CD4-positive, alpha-beta T cell treated with Interleukin-17A for 4 hours (primary cell): ENCODE measurements at regions not wholly inside any gene's neighbourhood (a gene's known extent, or its start where the extent isn't known, plus 50 kb on each side); places are given as distances from the start of the nearest gene placed in this dataset.
"Not testable (repeated sequence)": the region's sequence is repeated elsewhere in the genome, so short reads cannot be mapped to it uniquely, and the experiment has no call there.

ENCODE experiments used
- DNase-seq: peaks from one replicate; pipeline ENCODE4 v3.0.0-alpha.2; 2020; ENCODE audit warnings: mixed read lengths

DNA sequence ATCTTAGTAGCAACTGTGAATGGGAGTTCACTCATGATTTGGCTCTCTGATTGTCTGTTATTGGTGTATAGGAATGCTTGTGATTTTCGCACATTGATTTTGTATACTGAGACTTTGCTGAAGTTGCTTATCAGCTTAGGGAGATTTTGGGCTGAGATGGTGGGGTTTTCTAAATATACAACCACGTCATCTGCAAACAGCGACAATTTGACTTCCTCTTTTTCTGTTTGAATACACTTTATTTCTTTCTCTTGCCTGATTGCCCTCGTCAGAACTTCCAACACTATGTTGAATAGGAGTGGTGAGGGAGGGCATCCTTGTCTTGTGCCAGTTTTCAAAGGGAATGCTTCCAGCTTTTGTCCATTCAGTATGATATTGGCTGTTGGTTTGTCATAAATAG lies 1883.1 kb upstream of the TENM3 start:
- DNase-seq = not testable (repeated sequence)

DNA sequence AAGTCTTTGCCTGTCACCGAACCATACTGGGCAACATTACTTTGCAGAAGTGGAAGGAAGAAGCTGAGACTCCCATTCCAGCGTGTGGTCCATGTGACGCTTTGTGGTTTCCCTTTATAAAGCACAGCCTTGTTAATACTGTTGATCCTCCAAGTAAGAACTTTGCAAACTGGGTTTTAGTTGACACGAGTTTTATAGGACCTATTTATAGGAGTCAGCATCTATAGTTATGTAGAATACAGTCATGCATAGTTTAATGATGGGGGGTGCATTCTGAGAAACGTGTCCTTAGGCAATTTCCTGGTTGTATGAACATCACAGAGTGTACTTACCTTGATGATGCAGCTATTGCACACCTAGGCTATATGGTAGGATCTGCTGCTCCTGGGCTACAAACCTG lies 1879.4 kb upstream of the TENM3 start:
- no peak for DNase-seq

DNA sequence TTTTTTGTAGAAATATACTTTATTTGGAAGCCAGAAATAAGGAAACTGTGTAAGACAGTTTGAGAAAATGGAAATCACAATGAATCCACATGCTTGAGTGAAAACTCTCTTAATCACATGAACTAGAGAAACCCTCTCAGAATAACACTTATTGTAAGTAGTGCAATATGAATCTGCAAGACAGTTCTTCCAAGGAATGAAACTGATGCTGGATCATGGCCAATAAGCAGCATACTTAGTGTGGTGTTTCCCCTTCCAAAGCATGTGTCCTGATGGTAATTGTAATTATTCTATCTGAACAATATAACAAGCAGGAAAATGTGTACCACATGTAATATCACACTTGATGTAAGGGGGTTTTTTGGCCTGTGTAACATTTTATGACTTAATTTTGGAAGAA lies 1870.5 kb upstream of the TENM3 start:
- DNase-seq = no peak

DNA sequence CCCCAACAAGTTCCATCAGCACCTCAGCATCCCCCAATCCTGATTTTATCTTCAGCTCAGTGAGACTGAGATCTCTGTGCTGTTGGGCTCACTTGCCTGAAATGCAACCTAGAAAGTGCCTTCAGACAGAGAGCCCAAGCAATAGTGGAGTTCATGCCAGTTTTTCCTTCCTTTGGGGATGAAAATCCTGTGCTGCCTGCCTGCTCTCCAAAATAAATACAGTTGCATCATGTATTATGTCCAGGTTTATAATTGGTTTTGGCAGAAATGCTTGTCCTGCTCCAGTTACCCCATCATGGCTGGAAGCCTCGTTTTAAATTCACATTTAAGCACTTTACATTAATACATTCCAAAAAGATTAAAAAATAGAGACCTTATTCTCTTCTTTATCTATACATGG lies 1865.5 kb upstream of the TENM3 start:
- no peak for DNase-seq

DNA sequence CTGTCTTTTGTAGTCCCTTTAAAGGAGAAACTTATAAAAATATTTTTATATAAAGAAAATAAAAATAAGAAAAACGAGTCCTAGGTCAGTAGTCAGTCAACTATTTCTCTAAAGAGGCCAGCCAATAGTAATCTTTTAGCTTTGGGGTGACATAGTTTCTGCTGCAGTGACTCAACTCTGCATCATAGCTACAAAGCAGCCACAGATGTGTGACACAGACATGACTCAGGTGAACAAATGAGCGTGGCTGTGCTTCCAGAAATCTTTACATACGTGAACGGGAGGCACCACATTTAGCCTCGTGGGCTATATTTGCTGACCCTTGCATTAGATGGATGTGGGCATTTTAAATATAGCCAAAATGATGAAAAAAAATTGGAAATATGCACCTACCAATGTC lies 1862.5 kb upstream of the TENM3 start:
- no peak for DNase-seq

DNA sequence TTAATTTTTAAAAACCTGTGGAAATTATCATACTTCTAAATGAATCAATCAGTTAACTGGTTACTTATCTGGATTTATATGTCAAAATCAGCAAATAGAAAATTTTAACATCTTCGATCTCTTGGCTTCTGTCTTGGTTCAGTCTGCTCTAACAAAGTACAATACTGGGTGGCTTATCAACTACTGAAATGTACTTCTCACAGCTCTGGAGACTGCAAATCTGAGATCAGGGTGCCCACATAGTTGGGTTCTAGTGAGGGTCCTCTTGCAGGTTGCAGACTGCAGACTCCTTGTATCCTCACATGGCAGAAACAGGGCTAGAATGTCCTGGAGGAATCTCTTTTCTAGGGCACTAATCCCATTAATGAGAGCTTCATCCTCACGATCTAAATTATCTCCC lies 1851.6 kb upstream of the TENM3 start:
- no peak for DNase-seq

DNA sequence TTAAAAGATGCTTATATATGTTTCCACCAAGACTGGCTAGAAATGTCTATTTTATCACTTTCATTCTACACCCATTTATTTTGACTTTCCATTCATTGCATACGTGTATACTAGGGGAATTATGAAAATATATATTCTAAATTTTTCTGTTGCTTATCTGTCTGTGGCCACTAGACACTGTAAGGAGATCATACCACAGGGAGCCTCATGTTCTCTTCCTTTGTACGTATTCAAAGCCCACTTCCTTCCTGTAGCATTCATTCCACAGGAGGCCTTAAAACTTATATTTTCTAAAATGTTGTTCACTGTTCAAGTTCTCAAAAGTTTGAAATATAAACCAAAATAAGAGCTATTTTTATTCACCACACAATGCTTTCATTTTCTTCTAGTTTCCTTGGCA lies 1848.9 kb upstream of the TENM3 start:
- DNase-seq = no peak

DNA sequence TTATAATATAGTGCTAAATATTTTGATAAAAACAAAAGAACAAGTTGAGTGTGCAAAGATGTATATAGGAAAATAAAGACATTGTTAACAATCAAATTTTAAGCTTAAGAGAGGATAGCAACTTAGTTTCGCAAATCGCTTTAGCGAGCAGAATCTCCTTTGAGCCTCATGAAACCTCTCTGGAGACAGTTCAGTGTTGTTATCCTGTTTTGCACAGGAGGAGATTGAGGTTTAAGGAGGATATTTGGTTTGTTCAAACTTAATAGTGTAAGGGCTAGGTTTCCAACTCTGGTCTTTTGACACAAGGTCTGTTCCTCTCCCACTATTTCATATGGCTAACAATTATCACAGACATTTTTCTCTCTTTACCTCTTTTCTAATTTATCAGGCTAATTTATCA lies 1848.5 kb upstream of the TENM3 start:
- DNase-seq = no peak

DNA sequence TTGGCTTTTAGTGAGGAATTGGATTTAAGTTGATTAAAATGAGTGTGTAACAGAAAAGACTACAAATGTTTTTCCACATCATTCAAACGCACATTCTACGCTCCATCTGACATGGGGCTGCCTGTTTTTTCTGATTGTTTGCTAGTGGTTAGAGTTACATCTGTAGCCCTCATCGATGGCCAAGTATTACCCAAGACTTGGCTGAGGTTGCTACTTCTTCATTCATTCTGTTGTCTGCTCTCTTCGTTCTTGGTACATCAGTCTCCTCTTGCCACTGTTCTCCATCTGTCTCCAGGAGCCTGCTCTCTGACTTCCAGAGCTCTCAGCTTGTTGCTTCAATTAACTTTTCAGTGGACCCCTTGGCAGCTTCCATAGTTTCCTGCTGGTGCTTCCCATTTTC lies 1844.6 kb upstream of the TENM3 start:
- no peak for DNase-seq

DNA sequence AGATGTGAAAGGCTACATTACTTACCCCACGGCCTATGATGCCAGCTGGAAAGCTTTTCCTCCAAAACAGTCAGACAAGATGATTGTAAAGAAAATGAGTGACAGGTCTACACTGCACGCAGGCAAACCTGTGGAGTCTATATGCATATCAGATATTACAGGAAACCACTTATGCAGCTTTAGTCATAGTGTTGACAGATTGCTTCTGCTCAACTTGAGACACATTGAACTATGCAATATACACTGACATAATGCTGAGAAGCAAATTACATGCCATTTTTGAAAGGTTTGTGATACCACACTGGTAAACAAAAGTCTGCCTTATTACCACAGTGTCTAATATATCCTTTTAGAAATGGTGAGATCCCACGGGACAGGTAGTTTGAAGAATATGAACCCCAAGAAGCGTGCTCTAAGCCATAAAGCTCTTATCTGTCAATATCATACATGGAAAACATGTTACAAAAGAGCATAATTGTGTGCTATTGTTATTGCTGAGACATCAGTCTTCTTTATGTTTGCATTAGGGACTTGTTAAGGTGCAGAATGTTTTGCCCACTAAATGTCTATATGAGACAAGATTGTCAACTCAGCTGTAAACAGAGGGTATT lies 1835.8 kb upstream of the TENM3 start:
- no peak for DNase-seq

DNA sequence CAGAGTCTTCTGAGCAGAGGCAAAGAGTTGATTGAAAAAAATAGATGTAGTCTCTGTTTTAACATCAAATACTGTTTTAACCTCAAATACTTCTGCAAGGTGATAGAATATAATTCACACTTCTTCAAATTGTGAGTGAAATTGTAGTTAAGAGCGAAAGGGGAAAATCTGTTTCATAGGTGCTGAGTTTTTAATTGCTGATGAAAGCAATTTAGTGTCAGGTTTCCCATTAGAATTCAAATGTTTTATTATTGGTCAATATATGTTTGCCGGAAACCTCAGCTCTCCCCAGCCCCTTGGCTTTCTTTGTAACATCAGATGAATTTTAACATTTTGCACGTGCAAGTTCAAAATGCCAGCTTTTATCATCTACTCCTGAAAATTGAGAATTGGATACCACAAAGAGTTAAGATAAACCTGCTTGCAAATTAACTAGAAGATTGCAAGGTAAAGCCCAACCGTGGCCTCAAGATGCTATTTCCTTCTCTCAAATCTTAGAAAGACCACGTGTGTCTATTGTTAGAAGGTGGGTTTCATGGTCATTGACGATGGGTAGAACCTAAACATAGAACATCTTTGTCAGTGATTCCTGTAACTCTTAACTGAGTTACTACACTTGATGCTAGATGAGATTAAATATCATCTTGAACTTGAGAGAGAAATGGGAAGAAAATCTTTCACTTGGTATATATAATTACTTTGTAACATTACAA lies 1824.2 kb upstream of the TENM3 start:
- no peak for DNase-seq

DNA sequence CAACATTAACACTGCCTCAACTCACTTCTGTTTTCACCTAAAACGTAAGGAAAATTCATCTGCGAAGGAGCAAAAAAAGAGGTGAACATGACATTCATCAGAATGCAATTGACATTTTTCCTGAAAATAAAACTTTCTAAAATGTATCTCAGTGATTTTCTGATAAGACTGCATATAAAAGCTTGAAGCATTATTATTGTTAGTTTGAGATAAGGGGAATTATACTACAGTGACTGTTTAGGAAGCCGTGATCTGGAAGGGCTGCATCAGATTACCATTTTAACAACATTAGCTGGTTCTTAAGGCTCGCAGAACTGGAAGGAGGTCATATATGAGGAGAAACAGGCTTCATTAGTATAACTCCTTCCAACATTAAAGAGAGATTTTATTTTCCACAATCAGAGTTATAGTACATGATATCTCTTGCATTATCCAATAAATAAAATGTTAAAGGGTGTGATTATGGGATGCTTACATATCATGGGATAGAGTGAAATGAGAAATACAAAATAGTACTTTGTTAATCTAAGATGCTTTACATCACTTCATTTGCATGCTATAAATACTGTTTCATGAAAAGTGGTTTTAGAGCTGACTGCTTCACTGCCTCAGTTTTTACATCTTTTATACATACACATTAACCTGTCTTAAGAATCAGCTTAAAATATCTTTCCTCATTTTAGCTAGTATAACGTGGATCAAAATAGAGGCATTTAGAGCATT lies 1820.1 kb upstream of the TENM3 start:
- DNase-seq = no peak

DNA sequence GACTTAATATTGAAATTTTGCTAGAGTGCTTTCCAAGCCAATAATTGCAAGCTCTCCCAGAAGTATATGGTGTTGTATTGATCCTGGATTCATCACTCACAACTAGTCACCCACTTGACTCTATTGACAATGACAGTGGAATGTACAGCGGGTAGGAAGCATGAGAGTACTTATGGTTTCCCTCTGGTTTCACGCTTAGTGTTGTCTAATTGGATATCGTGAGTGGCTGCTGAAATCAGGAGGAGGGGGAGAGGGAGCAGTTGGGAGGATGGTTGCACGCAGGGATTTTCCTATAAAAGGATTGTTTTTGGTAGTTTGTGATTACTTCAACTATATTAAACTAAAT lies 1819.5 kb upstream of the TENM3 start:
- no peak for DNase-seq

DNA sequence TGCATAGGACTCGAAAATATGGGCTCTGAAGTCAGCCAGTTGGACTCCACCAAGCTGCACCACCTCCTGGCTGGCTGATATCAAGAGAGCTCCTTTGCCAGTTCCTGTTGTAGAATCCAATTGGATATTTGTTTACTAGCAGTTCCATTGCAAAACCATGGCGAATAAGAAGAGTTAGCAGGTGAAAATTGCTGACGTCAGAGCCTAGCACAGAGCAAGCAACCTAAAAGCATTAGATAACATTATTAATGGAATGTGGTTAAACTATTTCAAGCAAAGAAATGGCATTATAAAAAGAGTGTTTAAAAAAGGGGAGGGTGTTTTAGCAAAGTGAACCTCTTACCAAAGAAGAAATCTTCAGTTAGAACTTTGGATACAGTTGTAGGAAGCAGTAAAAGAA lies 1816.3 kb upstream of the TENM3 start:
- DNase-seq = no peak

DNA sequence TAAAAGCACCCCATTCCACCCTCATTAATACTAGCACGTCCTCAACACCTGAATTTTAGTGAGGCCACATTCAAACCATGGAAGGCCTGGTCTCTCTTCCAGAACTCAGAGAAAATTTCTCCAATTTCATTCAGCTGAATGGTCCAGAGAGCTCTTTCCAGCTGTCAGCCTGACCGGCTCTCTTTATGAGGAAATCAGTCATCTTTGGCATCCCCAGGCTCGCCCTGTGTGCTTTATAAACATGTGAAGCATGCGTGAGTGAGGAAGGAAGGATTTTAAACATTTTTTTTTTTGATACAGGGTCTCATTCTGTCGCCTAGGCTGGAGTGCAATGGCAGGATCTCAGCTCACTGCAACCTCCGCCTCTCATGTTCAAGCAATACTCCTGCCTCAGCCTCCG lies 1812.9 kb upstream of the TENM3 start:
- no peak for DNase-seq

DNA sequence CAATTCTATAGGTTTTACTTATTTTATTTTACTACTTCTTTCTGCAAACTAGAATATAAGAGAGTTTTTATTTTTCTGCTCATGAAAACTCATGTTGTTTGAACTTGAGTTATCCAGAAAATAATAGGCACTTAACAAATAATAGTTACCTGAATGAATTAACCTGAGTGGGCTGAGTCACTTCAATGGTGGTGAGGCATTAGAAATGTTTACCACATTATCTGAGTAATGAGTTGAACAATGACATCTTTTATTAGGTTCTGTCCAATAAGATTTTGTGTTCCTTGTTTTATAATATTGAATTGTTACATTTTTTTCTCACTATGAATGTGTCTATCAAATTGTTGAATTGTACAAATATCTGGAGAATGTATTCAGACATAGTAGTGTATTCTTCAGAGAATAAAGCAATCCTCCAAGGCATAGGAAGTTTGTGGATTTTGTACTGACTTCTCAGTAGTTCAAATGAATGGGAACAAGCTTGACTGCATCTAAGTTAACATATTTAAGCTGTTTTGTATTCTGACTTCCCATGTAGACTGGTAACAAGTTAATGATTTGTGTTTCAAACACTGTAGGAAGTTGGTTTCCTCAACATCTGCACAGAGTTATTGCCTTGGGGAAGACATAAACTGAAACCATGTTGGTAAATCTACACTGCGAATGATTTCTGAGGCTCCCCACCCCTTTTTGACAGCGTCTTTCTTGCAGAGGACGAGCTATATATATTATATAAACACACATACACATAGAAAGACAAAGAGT lies 1808.9 kb upstream of the TENM3 start:
- no peak for DNase-seq

DNA sequence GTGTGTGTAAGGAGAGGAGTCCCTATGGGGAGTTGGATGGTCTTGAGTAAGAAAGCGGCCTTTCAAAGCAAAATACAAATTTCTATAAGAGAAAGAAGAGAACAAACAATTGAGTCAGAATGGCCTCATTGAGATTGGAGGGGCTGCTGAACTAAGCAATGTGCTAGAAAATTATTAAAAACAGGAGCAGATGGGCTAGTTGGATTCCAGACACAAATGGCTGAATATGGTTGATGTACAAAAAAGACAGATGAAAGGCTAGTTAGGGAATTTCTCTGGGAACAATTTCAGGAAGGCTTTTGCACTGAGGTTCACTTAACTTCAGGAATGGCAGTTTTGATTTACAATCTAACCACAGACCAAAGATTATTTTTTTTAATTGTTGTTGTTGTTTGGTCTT lies 1806.8 kb upstream of the TENM3 start:
- no peak for DNase-seq

DNA sequence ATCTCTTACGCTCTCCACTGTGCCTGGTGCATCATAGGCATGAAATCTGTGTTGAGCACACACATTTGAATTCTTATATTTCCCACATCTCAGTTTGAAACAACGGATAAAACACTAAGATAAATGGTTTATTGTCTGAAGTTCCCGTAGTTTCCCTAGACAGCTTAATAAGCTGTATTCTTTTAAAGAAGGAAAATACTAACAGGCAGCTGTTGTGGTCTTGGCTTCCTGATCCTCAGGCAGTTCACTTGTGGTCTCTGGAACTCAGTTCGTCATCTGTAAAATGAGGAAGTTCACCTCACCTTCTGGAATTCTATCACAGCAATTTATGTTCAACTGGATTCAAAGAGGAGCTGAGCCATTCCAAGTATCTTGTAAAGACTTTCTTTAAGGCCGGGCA lies 1805.6 kb upstream of the TENM3 start:
- DNase-seq = no peak

DNA sequence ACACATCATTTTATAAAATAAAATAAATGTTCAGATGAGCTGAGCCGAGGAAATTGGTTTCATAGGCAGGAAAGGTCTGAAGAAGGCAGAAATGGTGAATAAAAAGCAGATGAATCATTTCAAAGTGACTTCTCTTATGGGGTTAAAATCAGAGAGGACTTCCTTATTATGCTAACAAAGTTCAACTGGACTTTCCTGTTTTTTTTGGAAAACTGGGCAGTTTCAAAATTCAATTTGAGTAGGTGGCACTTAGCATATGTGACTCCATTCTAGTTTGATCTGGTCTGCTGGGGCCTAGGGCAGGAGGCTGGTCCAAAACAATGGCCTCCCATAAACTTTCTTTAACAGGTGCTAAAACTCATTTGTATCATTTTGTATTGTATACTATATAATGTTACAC lies 1794.9 kb upstream of the TENM3 start:
- DNase-seq = no peak

DNA sequence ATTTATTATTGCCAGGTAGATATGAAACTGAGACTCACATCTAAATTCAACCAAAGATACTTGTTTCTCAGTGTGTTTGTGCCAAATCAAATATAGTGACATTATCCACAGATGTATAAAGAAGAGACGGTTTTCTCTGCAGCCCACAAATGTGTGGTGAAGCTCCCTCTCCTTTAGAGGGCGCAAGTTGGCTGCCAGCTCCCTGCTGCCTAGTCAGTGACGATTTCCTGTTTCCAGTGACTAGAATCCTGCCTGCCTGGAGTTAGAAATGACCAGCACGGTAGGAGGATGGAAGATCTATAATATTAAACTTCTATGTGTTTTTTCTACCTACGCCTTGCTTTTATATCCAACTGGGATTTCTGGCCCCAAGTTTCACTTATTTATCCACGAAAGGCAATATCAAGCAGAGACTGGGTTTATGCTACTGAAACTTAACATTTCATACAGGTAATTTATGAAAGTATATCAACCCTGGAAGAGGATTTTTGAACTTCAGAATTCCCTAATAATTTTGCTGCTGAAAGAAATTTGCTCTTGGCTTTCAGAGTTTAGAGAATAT lies 1793.7 kb upstream of the TENM3 start:
- no peak for DNase-seq

DNA sequence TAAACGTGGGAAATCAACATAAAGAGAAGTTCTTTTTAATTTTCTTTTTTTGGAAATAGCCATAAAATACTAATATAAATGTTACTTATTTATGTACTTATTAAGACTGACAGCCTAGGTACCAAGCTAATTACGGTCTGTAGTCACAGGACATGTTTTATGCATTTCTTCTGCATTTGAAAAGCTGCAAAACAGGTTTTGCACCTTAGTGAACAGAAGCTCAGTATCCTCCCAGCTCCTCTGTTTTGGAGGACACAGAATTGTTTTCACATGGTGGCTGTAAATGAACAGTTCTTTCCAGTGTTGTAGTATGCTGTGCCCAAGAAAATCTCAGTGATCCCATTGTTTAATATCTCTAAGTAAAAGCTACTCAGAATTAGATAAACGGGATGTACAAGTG lies 1788.0 kb upstream of the TENM3 start:
- no peak for DNase-seq

DNA sequence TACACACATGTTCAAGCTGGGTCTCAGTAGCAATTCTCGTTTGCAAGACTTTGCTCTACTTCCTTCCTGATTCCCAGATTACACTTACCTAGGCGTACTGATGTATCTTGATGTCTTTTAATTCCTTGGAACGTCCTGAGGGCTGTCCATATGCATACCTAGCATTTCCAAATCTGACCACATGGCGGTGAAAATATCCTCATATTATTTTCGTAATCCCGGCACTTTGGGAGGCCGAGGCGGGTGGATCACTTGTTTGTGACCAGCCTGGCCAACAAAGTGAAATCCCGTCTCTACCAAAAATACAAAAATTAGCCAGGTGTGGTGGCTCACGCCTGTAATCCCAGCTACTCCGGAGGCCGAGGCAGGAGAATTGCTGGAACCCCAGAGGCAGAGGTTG lies 1786.3 kb upstream of the TENM3 start:
- DNase-seq = no peak

DNA sequence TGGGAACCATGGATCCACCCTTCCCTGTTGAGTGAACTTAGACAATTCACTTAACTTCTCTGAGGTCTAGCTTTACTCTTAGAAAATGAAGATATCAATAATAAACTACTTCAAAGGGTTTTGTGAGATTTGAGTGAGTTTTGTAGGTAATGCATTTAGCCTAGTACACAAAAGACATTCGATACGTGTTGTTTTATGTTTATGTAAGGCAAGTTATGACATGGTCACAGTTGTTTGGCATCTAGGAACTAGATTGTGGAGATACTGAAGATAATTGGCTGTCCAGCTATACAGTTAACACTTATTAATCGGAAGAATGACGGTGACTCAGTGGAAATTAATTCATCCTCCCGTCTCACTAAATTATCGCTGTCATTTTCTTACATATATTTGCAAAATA lies 1781.1 kb upstream of the TENM3 start:
- DNase-seq = no peak

DNA sequence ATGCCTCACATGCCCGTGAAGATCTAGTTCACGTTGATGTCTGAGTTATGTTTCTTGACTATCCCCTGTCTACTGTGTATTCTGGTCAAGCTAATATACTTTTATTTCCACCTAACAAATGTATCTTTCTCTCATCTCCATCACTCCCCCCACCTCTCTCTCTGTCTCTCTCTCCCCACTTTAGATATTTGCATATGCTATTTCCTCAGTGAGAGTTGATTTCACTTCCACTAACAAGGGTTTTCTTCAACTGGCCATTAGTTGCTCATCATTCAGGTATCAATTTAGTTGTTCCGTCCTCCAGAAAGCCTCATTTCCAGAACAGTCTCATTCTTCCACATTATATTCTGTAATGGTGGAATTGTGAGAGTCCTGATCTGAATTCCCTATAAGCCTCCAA lies 1777.8 kb upstream of the TENM3 start:
- DNase-seq = no peak
